Body of pancreas (tissue), 4 donors: ENCODE measurements at regions not wholly inside any gene's neighbourhood (a gene's known extent, or its start where the extent isn't known, plus 50 kb on each side); places are given as distances from the start of the nearest gene placed in this dataset.

ENCODE experiments used
- POLR2A ChIP-seq, 3 donors: fragments of 450-650 bp; IDR thresholded peaks; one replicate each; pipeline ENCODE4 v1.6.1; 2016; ENCODE audit warnings: antibody characterized with exemption in 3 of 3, mild to moderate bottlenecking in 2 of 3
- TF ChIP-seq, protein P1 (sequence below), 7 experiments: fragments of 450-650 bp in 4 of 7; fragments of 200-600 bp in 3 of 7; sonication (generic) in 3 of 7; IDR thresholded peaks; one replicate each; pipeline ENCODE4 v1.5.1; 2016 to 2019; ENCODE audit warnings: antibody characterized with exemption in 7 of 7

DNA sequence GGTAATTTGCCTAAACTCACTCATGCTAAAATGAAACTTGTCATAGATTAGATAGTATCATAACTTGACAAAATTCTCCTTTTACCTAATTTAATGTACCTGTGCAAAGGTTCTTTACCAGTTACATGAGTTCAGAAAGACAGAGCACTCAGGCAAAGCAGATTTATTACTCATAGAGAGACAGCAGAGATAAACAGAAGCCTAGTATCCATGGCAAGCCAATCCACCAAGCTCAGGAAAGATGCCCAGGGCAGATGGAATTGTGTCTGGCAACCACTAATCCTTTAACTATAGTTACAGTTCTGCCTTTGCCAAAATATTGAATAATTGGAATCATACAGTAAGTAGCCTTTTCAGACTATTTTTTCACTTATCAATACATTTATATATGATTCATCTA lies 826.2 kb downstream of the TECRL start:
- TF ChIP-seq, protein P1, sequence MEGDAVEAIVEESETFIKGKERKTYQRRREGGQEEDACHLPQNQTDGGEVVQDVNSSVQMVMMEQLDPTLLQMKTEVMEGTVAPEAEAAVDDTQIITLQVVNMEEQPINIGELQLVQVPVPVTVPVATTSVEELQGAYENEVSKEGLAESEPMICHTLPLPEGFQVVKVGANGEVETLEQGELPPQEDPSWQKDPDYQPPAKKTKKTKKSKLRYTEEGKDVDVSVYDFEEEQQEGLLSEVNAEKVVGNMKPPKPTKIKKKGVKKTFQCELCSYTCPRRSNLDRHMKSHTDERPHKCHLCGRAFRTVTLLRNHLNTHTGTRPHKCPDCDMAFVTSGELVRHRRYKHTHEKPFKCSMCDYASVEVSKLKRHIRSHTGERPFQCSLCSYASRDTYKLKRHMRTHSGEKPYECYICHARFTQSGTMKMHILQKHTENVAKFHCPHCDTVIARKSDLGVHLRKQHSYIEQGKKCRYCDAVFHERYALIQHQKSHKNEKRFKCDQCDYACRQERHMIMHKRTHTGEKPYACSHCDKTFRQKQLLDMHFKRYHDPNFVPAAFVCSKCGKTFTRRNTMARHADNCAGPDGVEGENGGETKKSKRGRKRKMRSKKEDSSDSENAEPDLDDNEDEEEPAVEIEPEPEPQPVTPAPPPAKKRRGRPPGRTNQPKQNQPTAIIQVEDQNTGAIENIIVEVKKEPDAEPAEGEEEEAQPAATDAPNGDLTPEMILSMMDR (IDR thresholded peaks at IDR 0.05), result no peak
- TF ChIP-seq POLR2A (IDR thresholded peaks at IDR 0.05), result no peak
